ENCODE measurements at regions not wholly inside any gene's neighbourhood (a gene's known extent, or its start where the extent isn't known, plus 50 kb on each side); places are given as distances from the start of the nearest gene placed in this dataset.

DNA sequence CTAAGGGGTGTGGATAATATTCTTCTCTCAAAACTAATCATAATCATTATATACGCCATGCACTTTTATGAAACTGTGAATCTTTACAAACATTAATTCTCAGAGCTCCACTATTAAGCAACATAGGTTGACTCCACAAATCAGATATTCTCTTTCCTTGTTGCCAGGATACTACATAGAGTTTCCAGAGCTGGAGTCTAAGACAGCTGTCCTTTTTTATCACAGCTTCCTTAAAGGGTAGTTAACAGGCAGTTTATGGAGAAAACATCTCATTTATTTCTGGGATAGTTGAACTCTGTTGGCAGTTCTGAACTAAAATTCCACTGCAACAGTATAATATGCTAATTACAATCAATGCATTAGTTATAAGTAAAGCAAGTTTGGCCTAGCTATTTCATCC, 152.1 kb upstream of the PPP1R2C start:
- H3K4me3 ChIP-seq (replicated peaks; ENCODE audit: low read depth, low read length): no peak overlapping the region
- TF ChIP-seq, protein P1, sequence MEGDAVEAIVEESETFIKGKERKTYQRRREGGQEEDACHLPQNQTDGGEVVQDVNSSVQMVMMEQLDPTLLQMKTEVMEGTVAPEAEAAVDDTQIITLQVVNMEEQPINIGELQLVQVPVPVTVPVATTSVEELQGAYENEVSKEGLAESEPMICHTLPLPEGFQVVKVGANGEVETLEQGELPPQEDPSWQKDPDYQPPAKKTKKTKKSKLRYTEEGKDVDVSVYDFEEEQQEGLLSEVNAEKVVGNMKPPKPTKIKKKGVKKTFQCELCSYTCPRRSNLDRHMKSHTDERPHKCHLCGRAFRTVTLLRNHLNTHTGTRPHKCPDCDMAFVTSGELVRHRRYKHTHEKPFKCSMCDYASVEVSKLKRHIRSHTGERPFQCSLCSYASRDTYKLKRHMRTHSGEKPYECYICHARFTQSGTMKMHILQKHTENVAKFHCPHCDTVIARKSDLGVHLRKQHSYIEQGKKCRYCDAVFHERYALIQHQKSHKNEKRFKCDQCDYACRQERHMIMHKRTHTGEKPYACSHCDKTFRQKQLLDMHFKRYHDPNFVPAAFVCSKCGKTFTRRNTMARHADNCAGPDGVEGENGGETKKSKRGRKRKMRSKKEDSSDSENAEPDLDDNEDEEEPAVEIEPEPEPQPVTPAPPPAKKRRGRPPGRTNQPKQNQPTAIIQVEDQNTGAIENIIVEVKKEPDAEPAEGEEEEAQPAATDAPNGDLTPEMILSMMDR (IDR thresholded peaks at IDR 0.05; ENCODE audit: low read depth, low read length, missing control alignments): no peak
- DNase-seq (ENCODE audit: extremely low read depth, low read depth): no peak

DNA sequence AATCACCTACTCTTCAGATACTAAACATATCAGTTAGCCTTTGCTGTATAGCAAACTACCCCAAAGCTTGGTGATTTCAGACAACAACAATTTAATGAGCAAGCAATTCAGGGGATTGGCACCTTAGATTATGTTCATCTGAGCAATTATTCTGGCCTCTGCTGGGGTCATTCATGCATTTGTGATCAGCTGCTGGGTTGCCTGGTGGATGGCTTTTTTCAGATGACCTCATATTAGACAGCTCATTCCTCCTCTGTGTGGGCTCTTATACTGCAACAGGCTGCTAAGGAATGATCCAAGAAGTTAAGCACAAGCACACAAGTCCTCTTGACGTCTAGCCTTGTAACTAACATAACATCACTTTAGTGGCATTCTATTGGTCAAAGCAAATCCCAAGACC, 153.0 kb upstream of the PPP1R2C start:
- H3K4me3 ChIP-seq (replicated peaks; ENCODE audit: low read depth, low read length): no peak overlapping the region
- TF ChIP-seq, protein P1 (IDR thresholded peaks at IDR 0.05; ENCODE audit: low read depth, low read length, missing control alignments): no peak
- DNase-seq (ENCODE audit: extremely low read depth, low read depth): no peak

DNA sequence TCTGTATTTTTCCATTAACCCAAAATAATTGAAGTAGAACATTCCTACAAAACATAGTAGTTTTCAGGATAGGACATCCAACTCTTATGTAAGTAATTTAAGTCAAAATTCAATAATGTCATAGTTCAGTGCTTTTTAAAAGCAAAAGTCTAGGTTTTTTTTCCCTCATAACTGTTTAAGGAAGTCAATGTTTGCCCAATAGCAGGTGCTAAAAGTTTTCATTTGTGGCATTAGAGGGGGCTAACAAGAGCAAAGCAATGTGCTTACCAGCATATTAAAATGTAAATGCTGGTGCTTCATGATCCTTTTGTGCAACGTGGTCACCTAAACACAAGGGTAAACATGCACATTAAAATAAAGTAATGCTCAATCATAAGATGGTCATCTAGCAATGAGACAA, 155.2 kb upstream of the PPP1R2C start:
- no peak overlapping the region for H3K4me3 ChIP-seq (replicated peaks; ENCODE audit: low read depth, low read length)
- no peak for DNase-seq (ENCODE audit: extremely low read depth, low read depth)
- TF ChIP-seq, protein P1 (IDR thresholded peaks at IDR 0.05; ENCODE audit: low read depth, low read length, missing control alignments): no peak

DNA sequence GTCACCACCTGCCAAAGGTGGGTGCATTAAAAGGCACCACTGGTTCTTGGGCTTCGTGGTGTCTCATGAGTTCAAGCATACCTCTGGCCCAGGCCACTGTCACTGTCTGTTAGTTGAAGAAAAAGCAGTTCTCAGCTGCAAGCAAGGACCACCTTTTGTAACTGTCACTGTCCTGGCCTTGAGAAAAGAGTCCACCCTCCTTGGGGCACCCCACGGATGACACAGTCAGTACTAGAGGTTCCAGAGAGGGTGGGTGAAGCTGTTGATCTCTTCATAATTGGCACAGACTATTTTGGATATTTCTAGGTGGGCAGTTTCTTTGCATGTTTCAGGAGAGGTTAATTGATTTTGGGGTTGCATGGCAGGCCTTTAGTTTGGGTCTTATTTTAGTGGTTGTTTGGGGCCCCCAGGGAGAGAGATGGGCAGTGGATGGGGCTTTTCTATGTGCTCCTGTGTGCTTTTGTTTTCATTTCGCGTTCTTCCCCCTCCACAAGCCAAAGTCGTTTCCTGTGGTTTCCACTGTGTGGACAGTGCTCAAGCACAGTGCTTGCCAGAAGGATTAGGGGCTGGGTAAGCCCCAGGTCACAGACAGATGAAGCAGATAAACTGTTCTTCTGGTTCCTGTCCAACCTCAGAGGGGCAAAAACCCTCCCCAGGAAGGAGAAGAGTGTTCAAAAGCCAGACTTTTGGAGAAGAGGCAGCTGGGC, 156.2 kb upstream of the PPP1R2C start:
- TF ChIP-seq, protein P1 (IDR thresholded peaks at IDR 0.05; ENCODE audit: low read depth, low read length, missing control alignments): no peak
- no peak overlapping the region for H3K4me3 ChIP-seq (replicated peaks; ENCODE audit: low read depth, low read length)
- DNase-seq (ENCODE audit: extremely low read depth, low read depth): no peak

DNA sequence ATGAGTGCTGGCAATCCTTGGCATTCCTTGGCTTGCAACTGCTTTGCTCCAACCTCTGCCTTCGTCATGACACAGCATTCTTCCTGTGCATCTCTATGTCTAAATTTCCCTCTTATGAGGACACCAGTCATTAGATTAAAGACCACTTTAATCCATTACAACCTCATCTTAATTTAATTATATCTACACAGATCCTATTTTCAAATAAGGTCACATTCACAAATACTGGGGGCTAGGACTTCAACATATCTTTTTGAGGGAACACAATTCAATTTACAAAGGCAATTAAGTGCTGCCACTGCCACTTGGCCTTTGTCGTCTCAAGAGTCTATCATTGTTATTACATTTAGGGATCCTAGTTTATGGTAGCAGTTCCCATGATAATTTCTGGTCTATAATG, 163.7 kb upstream of the PPP1R2C start:
- DNase-seq (ENCODE audit: extremely low read depth, low read depth): no peak
- no peak overlapping the region for H3K4me3 ChIP-seq (replicated peaks; ENCODE audit: low read depth, low read length)
- TF ChIP-seq, protein P1 (IDR thresholded peaks at IDR 0.05; ENCODE audit: low read depth, low read length, missing control alignments): no peak

DNA sequence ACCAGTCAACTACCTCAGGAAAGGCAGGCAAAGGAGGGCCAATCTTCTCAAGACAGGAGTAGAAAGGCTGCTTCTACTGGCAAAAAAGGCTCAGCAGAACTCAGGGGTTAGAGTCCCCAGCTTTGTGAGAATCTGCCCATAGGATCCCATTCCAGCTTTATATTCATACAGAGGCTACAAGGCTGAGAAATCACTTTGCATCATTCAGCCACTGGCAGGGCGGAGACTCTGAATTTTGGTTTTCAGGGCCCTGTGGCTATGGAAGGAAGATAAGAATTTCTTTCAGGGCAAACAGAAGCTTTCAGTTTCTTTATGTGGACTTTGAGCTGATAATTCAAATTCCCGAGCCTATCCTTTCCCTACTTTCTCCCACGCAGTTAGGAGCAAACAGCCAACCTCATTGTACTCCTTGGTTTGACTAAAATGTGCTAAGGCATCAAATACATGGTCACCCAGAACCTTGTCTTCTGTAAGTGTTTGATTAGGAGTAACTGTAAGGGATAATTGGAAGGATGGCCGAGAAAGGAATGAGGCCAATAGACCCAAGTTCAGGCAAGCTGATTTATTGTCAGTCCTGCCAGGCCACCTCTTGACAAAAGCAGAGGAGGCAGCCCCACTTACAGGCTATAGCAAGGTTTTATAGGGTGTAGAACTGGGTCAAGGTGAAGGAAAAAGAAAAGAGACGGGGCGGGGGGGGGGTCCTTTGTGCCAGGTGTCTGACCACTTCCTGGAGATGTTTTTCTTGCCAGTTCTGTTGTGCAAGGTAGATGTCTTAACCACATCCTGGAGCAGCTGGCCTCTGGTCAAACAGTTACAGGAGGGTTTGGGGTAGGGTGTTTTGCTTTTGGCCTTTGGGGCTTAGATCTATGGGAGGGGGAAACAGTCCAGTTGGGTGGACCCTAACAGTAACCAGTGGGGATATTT, 165.3 kb upstream of the PPP1R2C start:
- no peak overlapping the region for H3K4me3 ChIP-seq (replicated peaks; ENCODE audit: low read depth, low read length)
- TF ChIP-seq, protein P1 (IDR thresholded peaks at IDR 0.05; ENCODE audit: low read depth, low read length, missing control alignments): no peak
- DNase-seq (ENCODE audit: extremely low read depth, low read depth): no peak

Measured in HFF-Myc (cell line).